Body of pancreas (tissue), 4 donors: ENCODE measurements at regions not wholly inside any gene's neighbourhood (a gene's known extent, or its start where the extent isn't known, plus 50 kb on each side); places are given as distances from the start of the nearest gene placed in this dataset.

Source experiments
- CTCF ChIP-seq, 7 experiments: fragments of 450-650 bp in 4 of 7; fragments of 200-600 bp in 3 of 7; sonication (generic) in 3 of 7; IDR thresholded peaks; one replicate each; pipeline ENCODE4 v1.5.1; 2016 to 2019; ENCODE audit warnings: antibody characterized with exemption in 7 of 7
- POLR2A ChIP-seq, 3 donors: fragments of 450-650 bp; IDR thresholded peaks; one replicate each; pipeline ENCODE4 v1.6.1; 2016; ENCODE audit warnings: antibody characterized with exemption in 3 of 3, mild to moderate bottlenecking in 2 of 3

DNA sequence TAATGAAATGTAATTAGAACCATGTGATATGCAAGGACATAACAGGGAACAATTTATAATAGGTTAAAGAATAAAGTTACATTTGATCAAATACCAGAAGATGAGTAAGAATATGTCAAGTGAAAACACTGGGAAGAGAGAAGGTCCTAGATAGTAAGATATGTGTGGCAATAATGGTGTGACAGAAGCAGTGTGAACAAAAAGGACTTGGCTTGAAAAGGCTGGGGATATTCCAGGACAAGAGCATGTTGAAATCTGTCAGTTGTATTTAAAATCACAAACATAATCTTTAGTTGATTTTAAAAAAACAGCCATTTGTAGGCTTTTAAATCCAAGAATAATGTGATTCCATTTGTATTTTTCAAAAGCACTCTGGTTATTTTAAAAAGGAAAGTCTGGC lies 1399.9 kb upstream of the SLC39A10 start:
- no peak for TF ChIP-seq CTCF (IDR thresholded peaks at IDR 0.05)
- TF ChIP-seq POLR2A (IDR thresholded peaks at IDR 0.05): no peak
